GM19438 (cell line): ENCODE measurements at regions not wholly inside any gene's neighbourhood (a gene's known extent, or its start where the extent isn't known, plus 50 kb on each side); places are given as distances from the start of the nearest gene placed in this dataset.
"Not testable (repeated sequence)": the region's sequence is repeated elsewhere in the genome, so short reads cannot be mapped to it uniquely, and the experiment has no call there.

Experiments
- ATAC-seq: cut with Tn5 transposase; IDR thresholded peaks from one replicate; pipeline ENCODE4 v1.9.1; 2021; ENCODE audit warnings: low read depth; ENCODE audit not compliant: unreplicated experiment

DNA sequence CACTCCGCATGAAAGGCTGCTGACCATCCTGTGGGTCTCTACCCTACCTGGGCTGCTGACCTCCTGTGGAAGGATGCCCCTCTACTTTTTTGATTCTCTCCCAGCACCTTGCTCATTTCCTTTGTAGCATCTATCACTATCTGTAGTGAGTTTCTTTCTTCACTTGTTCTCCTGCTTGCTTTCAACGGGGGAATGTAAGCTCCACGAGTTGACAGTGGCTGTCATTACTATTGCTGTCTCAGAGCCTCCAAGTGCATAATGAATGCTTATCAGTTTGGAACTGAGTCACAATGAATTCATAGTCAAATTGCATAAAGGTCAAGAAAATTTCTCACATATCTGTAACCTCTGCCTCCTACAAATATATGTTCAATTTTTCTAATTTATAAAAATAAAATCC, 477.7 kb downstream of the PLCL1 start:
- no peak for ATAC-seq

DNA sequence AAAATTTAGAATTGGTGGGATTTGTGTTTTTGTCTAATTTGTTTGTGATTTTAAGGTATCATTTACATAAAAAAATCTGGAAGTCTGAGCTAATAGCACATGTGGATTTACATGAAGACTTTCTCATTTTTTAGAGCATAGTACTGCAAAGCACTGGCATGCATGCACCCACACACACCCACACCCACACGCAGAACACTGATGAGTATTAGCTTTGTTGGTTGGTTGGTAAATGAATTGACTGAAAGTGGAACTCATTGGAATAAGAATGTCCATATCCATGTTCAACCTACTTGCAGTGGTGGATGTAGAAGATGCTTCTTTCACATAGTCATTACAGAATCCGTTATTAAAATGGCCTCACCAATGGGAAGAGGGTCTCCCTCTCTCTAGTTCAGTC, 475.8 kb downstream of the PLCL1 start:
- no peak for ATAC-seq

DNA sequence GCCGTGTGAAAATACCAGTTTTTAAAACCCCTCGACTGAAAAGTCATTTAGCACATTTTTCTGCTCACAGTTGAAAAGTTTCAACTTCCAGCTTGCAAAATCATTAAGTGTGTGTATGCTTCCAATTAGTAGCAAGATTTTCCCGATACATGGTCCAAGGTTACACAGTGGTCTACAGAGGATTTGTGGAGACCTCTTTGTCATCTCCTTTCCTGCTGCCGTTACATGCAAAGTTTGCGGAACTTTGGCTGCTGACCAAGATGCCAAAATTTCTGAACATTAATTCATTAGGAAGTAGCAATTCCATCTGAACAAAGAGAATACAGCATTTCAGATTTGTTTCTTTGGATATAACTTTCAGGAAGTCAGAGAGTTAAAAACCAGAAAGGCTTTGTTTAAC, 474.6 kb downstream of the PLCL1 start:
- ATAC-seq: no peak

DNA sequence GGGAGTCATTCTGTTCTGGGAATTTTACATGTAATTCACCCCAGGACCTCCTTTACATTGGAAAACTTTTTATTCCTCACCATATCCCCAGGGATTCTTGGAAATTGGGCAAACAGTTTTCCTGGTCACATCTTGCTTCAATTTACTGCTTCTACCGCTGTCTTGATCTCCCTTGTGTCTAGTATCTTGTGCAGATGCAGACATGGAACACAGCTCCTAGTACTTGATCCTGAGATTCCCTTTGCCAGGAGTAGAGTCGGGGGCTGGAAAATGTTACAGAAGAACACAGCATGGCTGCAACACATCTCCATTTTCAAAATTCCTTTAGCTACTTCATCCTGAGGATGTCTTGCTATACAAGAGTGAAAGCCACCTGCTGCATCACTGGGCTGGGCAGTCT, 472.8 kb downstream of the PLCL1 start:
- no peak for ATAC-seq

DNA sequence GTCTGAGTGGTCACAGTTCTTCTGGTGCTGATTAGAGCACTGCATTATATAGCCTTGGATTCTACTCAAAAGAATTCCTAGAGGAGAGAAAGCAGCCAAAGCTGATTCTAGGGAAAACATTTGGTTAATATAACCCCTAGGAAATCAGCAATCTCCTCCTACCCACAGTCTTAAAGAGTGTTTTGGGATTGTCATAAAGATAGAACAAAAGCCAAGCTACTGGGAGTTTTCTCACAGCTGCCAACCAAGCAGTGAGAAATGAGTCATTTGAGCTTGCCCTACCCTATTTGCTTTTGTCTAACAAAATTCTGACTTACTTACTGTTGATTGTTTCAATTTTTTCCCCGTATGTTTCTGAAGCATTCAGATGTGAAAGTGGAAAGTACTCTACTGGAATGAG, 469.3 kb downstream of the PLCL1 start:
- ATAC-seq: no peak

DNA sequence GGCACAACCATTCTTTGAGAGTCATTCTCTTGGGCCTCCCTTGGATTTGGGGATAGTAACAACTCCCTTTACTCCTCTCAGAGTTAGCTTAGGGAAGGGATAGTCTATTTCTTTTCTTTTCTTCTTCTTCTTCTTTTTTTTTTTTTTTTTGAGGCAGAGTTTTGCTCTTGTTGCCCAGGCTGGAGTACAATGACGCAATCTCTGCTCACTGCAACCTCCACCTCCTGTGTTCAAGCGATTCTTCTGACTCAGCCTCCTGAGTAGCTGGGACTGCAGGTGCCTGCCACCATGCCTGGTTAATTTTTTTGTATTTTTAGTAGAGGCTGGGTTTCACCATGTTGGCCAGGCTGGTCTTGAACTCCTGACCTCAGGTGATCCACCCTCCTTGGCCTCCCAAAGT, 465.8 kb downstream of the PLCL1 start:
- not testable (repeated sequence) for ATAC-seq

DNA sequence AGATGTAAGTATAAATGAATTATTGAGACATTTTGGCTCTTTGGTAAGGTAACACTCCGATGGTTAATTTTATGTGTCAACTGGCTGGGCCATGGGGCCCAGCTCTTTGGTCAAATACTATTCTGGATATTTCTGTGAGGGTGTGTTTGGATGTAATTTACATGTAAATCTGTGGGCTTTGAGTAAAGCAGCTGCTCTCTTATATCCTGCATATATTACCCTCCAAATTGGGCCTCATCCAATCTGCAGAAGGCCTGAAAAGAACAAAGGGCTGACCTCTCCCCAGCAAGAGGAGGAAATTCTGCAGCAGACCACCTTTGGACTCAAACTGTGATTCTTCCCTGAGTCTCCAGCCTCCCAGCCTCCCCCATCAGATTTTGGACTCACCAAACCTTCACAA, 464.1 kb downstream of the PLCL1 start:
- ATAC-seq: no peak

DNA sequence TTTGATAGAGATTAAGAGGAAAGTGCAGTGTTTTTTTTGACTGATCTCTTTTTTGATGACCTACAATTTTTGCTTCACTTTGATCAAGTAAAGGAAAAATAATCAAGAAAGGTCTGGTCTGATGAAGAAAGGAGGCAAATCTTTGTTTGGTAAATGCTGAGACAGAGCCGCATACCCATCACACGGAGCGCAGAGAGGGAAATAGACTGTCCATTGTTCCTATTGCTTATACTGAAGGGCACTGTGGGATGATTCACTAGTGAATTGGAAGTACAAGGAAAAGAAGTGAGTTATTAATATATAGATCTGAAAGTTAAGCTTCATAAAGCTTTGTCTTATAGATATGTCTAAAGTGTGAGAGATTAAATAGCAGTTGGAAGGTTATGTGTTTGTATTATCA, 455.1 kb downstream of the PLCL1 start:
- no peak for ATAC-seq

DNA sequence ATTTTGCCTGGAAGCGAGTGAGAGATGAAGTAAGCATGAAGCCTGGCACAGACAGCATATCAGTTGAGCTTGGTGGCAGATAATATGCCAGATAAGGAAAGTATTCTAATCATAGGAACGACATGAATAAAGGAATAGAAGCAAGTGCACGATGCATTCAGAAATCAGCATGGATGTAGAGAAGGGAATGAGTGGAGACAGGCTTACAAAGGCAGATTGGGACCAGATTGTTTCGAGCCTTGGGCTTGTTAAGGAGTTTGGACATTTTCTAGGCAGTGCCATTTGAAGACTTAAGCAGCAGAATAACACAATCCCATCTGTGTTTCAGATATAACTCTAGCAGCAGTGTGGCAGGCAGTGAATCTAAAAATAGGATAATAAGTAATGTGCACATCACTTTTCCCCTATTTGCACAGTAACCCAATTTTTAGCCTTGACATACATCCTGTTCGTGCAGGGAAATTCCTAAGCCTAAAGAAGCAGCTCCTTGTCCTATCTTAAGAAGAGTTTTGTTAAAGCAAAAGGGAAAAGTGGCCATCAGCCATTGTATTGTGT, 450.2 kb downstream of the PLCL1 start:
- ATAC-seq: no peak

DNA sequence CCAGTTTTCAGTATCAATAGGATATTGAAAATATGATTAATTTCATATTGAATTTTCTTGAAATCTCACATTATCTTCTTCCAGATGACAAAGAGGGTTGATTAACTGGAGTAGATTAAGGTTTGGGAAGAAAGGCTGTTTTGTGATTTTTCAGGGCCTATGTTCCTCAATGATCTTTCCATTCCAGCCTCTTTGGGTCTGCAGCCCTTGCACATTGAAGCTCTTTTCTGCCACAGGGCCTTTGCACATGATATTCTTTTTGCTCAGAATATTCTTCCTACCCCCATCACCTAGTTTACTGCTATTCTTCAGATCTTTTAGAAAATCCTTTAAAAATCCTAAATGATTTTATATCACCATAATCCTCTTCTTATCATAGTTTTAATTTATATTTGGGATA, 449.6 kb downstream of the PLCL1 start:
- ATAC-seq: no peak

DNA sequence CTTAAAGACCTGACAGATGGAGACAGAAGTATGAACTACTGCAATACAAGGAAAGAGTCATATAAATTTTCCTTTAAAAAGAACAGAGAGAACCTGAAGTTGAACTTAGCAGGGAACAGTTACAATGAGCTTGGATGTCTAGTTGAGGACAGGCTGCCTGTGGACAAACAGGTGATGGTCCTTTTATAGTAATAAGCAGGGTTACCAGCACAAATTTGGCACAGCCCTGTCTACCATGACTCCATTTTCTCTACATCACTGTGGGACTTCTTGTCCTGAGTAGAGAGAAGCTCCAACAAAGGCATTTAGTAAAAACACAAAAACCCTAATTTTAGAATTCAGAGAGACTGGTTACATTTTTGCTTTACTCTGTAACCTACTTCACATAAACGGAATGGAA, 448.1 kb downstream of the PLCL1 start:
- no peak for ATAC-seq

DNA sequence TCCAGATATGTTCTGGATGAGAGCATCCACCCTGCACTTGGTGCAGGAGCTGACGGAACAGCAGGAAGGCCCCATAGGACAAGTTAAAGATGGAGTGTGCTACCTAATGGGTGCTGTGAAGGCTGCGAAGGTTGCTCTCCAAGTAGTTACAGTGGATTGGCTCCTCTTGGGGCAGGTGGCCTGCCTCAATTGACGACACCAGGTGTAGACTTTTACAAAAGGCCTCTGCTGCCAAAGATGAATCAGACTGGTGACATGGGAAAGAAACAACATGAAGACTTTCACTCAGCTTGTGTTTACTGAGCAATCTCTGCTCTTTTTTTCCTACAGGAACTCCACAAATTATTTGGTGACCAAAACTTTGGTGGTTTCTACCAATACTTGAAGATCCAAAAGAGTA, 437.7 kb downstream of the PLCL1 start:
- ATAC-seq: no peak

DNA sequence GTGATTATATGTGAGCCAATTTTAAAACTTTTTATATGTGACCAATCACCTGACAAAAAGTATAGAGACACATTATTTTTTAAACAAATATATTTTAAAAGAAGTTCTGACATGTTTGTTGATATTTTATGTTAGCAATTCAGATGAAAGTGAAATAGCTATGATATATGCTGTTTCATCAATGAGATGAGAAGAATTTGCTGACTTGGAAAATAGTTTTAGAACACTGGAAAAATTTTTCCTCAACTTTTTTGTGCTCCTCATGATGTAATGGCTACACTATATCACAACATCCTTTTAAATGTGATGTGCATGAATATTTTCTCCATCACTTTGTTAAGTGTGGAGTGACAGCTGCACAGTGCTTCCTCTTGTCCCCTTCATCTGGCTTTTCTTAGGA, 434.0 kb downstream of the PLCL1 start:
- ATAC-seq: no peak

DNA sequence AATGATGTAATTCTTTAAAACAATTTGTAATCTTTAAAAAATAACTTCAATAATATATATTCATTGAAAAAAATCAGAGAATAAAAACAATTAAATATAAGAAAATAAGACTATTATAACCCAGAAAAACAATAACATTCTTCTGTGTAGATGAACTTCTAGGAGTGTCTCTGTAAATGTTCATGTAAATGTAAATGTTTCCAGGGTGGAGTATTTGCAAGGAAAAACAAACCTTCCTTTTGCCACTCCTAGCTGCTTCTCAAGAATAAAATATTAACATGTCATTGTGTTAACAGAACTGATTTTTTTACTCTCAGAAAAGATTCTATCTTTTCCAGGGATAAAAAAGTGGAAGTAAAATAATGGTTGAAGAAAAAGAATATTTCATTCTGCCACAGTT, 431.9 kb downstream of the PLCL1 start:
- no peak for ATAC-seq

DNA sequence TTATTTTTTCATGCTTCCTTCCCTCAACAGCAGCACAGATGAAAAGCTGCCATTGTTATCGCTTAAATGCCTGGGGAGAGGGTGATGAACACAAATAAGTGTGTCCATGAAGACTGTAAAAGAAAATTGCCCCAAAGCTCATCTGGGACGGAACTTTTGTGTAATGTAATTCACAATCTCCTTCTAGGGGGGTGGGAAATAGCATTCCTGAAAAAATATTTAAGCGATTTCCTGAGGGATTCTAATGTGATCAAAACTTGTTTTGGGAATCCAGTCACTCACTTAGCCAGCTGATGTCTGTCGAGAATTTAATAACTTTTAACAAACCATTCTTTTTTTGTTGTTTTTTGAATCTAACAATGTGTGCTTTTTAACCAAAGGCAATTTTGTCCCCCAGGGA, 427.9 kb downstream of the PLCL1 start:
- no peak for ATAC-seq

DNA sequence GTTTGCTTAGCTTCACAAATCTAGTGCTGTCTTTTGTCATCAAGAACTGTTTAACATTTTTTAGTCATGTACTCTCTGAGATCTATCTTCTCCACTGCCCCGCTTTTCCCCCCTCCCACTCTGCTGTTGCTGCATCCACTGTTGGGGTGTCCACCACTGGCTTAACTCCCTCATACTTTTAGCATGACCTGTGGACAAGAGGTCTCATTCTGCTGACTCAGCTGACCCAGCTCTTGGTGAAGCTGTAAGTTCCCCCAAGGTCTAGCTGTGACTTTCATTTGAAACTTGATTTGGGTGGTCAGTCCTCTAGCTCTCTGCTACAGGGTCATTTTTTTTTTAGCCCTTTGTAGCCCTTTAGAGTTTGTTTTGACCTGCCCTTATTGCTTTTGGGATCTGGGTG, 427.2 kb downstream of the PLCL1 start:
- ATAC-seq: no peak

DNA sequence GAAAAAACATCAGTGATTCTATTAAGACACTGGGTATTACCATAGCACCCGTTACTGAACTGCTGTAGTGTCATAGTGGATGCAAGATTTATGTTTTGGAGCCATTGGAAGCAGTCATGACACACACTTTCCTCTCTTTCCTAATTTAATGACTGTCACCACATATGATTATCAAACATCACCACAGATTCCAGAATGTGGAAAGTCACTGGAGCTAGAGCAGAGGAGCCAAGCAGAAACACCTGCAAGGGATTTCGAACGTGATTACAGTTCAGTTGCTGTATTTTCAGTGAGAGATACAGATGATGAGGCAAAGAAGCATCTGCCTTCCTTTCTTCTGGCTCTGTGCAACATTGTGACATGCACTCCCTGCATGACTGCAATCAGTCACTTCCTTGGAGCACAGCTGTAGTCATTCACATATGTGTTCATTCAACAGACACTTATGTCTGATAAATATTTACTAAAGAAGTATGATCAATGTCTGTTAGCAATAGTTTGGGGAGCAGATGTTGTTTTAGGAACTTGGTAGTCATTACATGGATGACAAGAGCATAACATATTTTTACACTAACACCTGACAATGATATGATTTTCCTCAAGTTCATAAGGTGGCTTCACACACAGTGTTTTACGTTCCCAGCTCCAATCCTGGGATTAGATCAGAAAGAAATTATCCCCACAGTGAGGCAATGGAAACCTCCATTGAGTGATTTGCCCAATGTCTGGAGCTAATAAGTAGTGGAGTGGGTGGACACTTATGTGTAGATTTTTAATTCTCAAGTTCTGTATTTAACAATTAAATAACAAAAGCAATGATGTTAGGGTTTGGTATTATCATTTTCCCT, 416.6 kb downstream of the PLCL1 start:
- ATAC-seq: no peak

DNA sequence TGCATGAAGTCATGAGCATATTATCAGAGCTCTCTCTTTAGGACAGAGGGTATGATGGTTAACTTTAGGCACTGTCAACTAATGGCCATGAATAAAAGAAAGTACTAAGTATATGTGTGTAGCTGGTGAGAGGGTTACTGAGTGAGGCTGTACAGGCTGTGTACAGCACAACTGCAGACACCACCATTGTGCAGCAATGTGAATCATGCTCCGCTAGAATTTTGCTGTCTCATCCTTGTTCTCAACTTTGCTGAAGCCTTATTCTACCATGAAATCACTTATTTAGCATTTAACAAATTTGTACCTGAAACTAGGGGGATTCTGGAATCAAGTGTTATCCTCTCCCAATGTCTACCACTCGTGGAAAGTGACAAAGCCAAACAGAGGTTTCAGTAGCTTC, 414.9 kb downstream of the PLCL1 start:
- ATAC-seq: no peak

DNA sequence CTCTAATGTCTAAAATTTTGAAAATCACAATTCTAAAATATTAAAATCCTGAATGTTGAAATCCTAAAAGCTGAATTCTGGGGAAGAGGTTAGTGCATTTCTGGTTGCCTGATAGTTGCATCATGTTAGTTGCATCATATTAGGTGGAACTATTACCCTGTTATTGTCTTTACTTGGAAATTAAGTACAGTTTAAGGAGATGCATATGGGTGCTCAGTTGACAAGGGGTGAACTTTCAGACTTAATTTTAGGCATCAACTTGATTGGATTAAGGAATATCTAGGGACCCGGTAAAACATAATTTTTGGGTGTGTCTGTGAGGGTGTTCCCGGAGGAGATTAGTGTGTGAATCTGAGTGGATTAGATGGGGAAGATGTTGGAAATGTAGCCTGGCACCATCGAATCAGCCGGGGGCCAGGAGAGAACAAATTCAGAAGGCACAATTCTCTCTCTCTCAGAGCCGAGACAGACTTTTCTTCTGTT, 409.8 kb downstream of the PLCL1 start:
- no peak for ATAC-seq

DNA sequence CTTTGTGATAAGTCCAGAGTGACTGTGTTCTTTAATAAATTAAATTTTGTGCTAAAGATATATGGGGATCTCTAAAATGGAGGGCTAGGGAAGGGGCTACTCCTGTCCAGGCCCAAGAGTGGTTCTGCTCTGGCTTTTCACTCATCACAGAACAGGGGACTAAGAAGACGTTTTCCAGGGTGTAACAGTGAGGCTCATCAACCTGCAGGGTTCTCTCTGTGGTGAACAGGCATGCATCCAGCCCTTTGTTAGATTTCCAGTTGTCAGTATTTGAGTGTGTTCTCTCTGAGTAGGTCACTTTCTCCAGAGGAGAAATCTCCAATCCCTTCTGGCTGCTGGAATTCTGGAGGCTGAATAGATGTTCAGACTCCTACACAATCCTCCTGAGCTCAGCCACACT, 408.9 kb downstream of the PLCL1 start:
- no peak for ATAC-seq

DNA sequence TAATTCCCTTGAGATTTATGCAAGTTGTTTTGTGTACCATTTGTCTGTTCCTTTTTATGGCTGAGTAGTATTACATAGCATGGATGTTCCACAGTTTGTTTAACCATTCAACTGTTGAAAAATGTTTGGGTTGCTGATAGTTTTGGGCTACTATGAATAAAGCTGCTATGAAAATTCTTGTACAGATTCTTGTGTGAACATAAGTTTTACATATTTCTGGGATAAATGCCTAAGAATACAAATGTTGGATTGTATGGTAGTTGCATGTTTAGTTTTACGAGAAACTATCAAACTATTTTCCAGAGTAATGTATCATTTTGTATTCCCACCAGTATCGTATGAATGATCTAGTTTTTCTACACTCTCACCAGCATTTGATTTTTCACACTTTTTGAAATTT, 407.3 kb downstream of the PLCL1 start:
- no peak for ATAC-seq

DNA sequence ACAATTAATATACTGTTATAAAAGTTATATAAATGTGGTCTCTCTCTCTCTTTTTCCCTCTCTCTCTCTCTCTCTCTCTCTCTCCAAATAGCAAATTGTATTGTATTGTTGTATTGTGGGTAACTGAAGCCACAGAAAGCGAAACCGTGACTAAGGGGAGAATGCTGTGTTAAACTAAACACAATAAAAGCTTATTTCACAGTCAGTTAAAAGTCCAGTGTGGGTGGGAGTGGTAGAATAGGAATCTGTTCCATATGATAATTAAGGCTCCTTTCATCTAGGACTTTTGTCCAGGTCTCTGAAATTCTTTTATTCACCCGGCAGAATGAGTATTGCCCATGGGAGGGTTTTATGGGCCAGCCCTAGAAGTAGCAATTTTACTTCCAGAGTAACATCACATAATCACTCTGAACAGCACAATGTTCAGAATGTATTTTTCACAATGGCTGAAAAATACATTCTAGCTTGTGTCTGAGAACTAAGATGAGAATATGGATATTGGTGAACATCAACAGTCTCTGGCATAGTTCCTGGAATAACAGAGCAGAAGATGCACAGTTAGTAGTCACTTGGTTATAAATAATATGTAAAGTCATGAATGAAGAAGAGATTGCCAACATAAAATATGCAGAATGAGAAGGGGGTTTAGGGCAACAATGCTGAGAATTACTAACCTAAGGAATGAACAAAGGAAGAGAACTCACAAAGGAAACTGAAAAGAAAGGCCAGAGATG, 399.1 kb downstream of the PLCL1 start:
- ATAC-seq: no peak
